HG03354 (cell line): ENCODE measurements at regions not wholly inside any gene's neighbourhood (a gene's known extent, or its start where the extent isn't known, plus 50 kb on each side); places are given as distances from the start of the nearest gene placed in this dataset.
"Not testable (repeated sequence)": the region's sequence is repeated elsewhere in the genome, so short reads cannot be mapped to it uniquely, and the experiment has no call there.

Experiments
- ATAC-seq: cut with Tn5 transposase; IDR thresholded peaks from one replicate; pipeline ENCODE4 v1.9.1; 2021; ENCODE audit warnings: mild to moderate bottlenecking; ENCODE audit not compliant: unreplicated experiment, poor library complexity, severe bottlenecking

DNA sequence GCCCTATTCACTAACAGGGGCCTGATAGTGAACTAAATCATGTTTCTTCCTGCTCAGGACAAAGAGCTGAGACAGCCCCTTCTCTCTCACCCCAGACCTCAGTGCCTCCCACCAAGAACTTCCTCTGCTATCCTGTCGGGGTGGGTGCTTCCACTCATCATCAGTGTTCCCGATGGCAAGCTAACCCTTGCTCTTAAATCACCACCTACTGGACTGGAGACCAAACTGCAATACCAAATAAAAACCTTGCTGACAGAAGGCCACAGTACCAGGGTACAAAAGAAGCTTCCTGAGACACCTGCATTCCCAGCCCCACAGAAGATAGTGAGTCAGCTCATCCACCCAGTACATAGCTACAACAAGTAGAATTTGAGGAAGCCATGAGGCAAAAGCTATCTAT is 799.5 kb downstream of the LTN1 start:
- ATAC-seq, result no peak

DNA sequence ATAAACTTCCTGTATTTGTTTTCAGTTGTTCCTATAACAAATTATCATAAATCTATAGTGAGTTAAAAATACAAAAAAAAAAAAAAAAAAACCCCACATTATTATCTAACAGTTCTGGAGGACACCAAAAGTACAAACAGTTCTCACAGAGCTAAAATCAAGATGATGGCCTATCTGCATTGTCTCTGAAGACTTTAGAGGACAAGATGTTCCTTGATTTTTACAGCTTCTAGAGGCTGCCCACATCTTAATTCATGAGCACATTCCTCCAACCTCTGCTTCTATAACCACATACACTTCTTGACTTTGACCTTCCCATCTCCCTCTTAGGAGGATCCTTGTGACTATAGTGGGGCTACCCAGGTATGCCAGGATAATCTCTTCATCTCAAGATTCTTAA is 806.1 kb downstream of the LTN1 start:
- ATAC-seq, result no peak

DNA sequence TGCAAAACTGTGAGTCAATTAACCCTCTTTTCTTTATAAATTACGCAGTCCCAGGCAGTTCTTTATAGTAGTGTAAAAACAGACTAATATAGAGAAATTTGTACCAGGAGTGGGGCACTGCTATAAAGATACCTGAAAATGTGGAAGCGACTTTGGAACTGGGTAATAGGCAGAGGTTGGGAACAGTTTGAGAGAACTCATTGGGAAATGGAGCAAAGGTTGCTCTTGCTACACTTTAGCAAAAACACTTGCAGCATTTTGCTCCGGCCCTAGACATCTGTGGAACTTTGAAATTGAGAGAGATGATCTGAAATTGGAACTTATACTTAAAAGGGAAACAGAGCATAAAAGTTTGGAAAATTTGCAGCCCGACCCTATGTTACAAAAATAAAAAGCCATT is 810.9 kb downstream of the LTN1 start:
- no peak for ATAC-seq

DNA sequence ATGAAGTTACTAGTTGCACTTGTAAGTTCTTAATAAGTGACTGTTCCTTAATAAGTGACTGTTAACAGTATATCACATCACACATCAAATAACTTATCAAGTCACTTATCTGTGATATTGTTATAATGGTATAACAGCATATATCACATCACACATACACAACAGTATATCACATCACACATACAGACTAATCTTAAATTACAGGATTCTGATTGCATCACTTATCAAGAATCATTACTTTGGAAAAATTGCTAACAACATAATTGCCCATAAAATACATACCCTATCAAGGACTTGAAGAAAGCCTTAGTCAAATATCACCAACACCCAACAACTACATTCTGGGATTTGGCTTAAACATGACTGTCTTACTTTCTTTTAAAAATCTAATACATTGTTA is 813.5 kb downstream of the LTN1 start:
- no peak for ATAC-seq

DNA sequence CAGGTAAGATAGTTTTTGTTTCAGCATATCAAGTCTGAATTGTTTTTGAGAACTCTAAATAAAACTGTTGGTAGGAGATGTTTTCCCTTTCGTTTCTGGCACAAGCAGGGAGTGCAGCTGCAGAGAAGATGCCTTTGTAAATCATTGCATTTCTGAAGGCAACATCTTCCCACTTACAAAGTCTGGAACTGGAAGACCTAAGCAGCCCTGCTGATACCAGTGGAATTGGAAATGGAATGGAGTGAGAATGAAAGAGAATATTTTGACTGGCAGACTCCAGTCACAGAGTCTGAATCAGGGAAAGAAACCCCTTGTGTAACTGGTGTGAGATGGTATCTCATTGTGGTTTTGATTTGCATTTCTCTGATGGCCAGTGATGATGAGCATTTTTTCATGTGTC is 815.6 kb downstream of the LTN1 start:
- ATAC-seq, result no peak

DNA sequence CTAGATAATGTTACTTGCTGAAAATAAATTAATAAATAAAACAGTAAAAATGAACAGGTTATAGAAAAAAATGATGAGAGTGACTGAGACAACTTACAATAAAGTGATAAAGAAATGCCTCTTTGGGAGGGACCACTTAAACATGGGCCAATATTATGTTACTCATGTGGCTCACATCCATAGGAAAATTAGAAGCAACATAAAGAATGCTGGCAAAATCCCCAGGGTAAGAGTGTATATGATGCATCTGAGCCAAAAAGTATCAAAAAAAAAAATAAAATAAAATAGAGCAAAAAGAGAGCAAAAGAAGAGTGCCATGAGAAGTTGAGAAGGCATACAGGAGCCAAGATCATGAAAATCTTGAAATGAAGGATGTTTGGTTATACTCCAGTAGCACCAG is 818.0 kb downstream of the LTN1 start:
- no peak for ATAC-seq

DNA sequence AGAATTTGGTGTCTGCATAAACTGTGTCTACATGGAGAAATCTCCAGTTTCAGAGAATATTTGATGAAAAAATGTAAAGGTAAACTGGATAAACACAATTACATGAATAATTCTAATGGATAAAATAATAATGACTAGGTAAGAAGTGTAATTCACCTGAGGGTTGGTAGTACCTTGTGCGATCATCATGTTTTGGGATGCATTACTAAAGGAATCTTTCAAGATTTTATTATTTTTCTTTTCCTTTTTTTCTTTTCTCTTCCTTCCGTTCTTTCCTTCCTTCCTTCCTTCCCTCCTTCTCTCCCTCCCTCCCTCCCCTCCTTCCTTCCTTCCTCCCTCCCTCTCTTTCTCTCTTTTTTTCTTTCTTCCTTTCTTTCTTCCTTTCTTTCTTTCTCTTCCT is 818.7 kb downstream of the LTN1 start:
- no peak for ATAC-seq

DNA sequence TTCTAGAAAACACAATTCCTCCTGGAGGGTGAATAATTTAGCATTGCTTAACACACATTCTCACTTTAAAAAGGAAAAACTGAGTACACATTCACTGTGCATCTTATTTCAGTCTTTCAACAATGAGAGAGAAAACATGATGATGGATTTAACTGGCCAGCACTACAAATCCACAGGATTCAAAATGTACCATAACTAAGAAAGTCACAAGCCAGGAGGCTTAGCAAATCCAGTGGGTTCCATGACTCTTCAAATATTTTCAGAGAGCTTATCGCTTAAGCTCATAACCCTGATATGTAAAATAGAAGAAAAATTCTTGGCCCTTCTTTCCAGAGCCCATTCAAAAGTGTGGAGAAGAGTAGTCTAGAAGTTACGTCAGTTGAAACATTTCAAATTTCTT is 820.3 kb downstream of the LTN1 start:
- no peak for ATAC-seq

DNA sequence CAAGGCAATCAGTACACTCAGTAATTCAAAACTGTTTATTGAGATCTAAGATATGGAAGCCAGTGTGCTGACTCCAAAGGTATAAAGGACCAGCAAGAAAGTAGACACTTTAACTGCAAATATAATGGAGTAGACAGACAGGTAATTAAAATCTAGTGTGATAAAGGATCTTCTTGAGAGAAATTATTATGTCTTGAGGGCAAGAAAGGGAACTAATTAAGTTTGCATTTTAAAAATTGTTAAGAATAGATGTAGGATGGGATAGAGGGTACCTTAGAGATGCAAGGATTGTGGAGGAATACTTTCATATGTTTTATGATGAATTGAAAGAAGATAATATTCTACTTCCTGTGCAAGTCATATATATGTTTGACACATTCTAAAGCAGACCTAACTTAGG is 825.3 kb downstream of the LTN1 start:
- ATAC-seq, result no peak

DNA sequence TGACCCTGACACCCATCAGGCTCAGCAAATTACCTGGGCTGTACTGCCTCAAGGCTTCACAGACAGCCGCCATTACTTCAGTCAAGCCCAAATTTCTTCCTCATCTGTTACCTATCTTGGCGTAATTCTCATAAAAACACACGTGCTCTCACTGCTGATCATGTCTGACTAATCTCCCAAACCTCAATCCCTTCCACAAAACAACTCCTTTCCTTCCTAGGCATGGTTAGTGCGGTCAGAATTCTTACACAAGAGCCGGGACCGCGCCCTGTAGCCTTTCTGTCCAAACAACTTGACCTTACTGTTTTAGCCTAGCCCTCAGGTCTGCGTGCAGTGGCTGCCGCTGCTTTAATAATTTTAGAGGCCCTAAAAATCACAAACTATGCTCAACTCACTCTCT is 828.2 kb downstream of the LTN1 start:
- ATAC-seq, result not testable (repeated sequence)

DNA sequence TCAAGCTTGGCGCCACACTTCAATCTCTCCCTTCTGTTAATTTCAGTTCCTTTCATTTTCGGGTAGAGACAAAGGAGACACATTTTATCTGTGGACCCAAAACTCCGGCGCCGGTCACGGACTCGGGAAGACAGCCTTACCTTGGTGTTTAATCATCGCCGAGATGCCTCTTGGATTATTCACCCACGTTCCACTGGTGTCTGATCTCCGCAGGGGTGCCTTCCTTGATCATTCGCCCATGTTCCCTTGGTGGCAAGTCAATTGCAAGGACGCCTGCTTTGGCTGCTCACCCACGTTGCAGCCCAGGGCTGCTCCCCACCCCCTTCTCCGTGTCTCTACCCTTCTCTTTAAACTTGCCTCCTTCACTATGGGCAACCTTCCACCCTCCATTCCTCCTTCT is 830.6 kb downstream of the LTN1 start:
- ATAC-seq, result not testable (repeated sequence)

DNA sequence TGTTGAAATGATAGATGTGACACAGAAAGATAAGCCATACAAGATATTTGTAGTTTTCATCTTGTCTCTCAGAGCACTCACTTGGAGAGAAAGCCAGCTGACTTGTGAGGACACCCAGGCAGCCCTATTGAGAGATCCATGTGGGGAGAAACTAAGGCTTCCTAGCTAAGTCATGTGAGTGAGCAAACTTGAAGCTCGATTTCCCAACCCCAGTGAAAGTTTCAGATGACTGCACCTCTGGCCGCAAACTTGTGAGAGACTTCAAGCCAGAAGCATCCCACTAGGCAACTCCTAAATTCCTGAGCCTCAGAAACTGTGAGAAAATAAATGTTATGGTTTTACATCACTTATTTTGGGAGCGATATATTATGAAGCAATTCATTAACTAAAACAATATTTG is 832.3 kb downstream of the LTN1 start:
- ATAC-seq, result no peak

DNA sequence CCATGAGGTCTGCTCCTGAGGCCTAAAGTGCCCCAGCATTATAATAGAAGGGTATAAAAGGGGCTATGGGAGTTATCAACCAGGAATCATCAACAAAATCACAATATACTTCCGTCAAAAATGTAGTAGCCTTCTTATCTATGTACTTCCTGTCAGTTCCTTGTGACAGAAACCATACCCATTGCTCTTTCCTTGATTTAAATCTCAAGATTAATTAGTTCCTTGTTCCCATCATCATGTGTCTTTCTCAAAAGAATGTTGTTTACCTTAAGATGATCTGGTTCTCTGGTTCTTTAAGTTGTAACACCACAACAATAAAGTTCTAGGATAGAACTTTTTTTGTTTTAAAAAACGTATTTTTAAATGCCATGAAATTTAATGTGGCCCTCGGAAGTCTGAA is 833.3 kb downstream of the LTN1 start:
- no peak for ATAC-seq

DNA sequence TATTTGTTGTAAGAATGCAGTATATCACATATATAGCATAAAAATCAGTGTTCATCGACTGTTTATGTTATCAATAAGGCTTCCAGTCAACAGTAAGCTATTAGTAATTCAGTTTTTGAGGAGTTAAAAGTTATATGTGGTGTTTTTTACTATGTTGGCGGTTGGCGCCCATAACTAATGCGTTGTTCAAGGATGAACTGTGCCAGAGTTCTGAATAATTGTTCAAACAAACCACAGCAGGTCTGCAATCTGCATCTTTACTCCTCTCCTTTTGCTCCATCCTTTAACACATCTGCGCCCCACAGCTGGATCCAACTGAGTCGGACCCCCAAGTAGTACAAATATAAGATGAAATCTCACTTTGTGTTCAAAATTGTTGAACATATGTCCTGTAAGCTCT is 836.1 kb downstream of the LTN1 start:
- ATAC-seq, result no peak

DNA sequence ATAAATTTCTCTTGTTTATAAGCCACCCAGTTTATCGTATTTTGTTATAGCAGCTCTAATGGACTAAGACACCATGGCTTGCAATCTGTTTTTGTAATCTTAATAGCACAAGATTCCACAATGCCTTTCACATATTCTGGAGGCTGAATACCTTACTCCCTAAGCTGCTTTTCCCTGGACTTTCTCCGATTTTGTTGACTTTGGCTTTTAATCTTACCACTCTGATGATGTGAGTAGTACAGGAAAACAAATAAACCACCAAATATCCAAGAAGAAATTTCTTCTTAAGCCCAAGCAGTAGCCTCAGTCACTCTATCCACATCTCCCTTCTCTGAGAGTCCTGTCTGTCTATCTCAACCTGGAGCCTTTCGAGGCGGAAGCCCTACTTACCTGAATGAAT is 838.6 kb downstream of the LTN1 start:
- no peak for ATAC-seq

DNA sequence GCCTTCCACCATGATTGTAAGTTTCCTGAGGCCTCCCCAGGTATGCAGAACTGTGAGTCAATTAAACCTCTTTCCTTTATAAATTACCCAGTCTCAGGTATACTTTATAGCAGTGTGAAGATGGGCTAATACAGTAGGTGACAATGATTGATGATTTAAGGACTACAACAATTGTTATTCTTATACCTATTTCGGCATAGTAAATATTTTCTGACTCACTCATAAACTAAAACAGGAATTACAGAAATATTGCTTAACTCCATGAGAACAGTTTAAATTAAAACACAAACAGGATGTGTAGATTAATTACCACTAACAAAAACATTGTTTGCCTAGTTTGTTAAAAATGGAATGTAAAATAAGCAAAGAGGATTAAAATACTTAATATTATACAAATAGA is 839.9 kb downstream of the LTN1 start:
- no peak for ATAC-seq

DNA sequence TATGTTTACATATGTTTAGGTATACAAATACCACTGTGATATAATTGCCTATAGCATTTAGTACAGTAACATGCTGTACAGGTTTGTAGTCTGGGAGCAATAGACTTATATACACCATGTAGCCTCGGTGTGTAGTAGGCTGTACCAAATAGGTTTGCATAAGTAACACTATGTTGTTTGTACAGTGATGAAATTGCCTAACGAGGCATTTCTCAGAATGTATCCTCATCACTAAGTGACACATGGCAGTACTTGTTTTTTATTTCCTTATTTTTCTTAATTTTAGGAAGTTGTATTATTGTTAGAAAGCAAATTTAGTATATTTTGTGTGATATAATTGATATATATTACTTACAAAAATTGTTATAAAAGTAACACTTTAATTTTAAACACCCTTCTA is 840.9 kb downstream of the LTN1 start:
- ATAC-seq, result no peak

DNA sequence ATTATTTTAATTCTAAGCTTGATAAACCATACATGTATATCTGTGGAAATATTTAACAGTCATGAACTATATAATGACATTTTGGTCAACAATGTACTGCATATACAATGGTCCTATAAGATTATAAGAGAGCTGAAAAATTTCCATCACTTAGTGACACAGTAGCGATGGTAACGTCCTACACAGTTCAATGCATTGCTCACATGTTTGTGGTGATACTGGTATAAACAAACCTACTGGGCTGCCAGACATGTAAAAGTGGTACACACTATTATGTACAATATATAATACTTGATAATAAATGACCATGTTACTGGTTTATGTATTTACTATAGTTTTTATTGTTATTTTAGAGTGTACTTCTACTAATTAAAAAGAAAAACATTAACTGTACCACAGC is 841.9 kb downstream of the LTN1 start:
- ATAC-seq, result no peak

DNA sequence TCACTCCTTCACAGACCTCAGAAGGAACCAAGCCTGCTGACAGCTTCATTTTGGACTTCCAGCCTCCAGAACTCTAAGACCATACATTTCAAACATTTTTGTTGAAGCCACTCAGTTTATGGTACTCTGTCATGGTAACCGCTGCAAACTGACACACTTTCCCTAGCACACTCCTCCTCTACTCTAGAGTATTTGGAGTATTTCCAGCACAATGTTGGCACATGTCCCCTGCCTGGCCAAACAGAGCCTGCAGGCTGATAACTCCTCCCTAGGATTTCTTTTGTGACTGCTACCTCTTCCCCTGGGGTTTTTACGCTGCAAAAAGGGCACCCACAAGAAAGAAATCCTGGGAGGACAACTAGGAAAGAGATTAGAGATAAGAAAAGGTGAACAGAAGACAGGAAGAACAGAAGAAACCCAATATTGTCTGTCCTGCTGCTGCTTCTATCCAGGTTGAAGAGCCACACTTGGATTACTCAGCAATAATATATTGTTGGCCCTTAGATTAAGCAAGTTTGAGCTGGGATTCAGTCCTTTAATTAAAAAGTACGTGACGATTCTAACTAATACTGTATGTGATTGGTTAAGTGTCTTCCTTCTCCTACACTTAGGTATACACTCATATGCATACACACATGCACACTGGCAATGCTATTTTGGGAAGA is 844.1 kb downstream of the LTN1 start:
- ATAC-seq, result no peak

DNA sequence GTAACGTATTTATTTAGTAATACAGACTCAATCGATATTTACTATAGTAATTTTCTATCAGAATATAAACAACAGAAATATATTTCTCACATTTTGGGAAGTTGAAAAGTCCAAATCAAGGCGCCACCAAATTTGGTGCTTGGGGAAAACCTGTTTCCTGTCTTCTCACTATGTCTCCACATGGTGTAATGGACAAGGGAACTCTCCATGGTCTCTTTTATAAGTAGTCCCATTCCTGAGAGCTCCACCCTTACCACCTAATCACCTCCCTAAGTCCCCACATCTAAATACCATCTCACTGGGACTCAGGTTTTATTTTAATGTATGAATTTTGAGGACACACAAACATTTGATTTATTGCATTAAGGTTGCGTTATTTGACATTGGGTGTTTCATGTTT is 848.0 kb downstream of the LTN1 start:
- no peak for ATAC-seq

DNA sequence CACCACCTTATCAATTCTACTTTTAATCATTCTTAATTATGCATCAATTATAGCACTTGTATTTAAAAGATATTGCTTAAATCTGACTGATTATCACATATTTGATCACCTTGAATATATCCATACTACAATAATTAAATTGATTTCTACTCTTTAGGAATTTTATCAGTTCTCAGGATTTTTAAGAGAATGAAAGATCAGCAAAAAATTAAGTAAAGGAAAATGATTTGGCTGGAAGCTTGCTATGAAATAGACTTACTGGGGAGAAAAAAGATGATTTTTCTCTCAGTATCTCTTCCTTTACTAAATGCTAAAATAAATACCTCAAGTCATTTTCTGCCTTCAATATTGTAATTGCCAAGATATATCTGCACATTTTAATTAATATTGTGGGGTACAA is 848.6 kb downstream of the LTN1 start:
- no peak for ATAC-seq

DNA sequence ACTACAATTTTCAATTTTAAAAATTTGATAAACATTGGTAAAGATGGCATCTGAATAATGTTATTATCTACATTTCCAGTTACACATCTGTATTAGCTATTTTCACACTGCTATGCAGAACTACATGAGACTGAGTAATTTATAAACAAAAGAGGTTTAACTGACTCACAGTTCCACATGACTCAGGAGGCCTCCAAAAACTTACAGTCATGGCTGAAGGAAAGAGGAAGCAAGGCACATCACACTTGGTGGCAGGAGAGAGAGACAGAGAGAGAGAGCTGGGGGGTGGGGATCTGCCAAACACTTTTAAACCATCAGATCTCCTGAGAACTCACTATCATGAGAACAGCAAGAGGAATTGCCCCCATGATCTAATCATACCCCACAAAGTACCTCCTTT is 850.0 kb downstream of the LTN1 start:
- ATAC-seq, result no peak
